ENCODE measurements at regions not wholly inside any gene's neighbourhood (a gene's known extent, or its start where the extent isn't known, plus 50 kb on each side); places are given as distances from the start of the nearest gene placed in this dataset.

GRCh38 chr22:33220476-33221080, 162.4 kb upstream of the SYN3 start:
- TF ChIP-seq USF2 (IDR thresholded peaks at IDR 0.05; ENCODE audit: low read depth, low read length) (no peak), USF2 (CRISPR knock-in tag; IDR thresholded peaks at IDR 0.05; ENCODE audit: borderline replicate concordance) (no peak), NFYB (CRISPR knock-in tag; IDR thresholded peaks at IDR 0.05) (no peak), SUZ12 (IDR thresholded peaks at IDR 0.05; ENCODE audit: low read depth, low read length) (no peak), SAP130 (CRISPR knock-in tag; IDR thresholded peaks at IDR 0.05; ENCODE audit: low read depth) (no peak), KDM1A (CRISPR knock-in tag; IDR thresholded peaks at IDR 0.05) (no peak), AGO2 (optimal IDR thresholded peaks at IDR 0.05; ENCODE audit: low read depth, low read length) (no peak), ZIK1 (CRISPR knock-in tag; IDR thresholded peaks at IDR 0.05; ENCODE audit: borderline replicate concordance, low read depth) (no peak), ZFY (CRISPR knock-in tag; IDR thresholded peaks at IDR 0.05) (no peak), ZNF530 (CRISPR knock-in tag; IDR thresholded peaks at IDR 0.05; ENCODE audit: low read depth) (no peak), BCL6 (CRISPR knock-in tag; IDR thresholded peaks at IDR 0.05) (no peak), ZNF367 (CRISPR knock-in tag; IDR thresholded peaks at IDR 0.05; ENCODE audit: borderline replicate concordance) (no peak)
- TF ChIP-seq, protein P1, sequence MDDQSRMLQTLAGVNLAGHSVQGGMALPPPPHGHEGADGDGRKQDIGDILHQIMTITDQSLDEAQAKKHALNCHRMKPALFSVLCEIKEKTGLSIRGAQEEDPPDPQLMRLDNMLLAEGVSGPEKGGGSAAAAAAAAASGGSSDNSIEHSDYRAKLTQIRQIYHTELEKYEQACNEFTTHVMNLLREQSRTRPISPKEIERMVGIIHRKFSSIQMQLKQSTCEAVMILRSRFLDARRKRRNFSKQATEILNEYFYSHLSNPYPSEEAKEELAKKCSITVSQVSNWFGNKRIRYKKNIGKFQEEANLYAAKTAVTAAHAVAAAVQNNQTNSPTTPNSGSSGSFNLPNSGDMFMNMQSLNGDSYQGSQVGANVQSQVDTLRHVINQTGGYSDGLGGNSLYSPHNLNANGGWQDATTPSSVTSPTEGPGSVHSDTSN (CRISPR knock-in tag; IDR thresholded peaks at IDR 0.05; ENCODE audit: borderline replicate concordance) = no peak
- TF ChIP-seq, protein P2, sequence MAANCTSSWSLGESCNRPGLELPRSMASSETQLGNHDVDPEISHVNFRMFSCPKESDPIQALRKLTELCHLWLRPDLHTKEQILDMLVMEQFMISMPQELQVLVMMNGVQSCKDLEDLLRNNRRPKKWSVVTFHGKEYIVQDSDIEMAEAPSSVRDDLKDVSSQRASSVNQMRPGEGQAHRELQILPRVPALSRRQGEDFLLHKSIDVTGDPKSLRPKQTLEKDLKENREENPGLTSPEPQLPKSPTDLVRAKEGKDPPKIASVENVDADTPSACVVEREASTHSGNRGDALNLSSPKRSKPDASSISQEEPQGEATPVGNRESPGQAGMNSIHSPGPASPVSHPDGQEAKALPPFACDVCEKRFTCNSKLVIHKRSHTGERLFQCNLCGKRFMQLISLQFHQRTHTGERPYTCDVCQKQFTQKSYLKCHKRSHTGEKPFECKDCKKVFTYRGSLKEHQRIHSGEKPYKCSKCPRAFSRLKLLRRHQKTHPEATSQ (CRISPR knock-in tag; IDR thresholded peaks at IDR 0.05; ENCODE audit: borderline replicate concordance) = no peak
- TF ChIP-seq, protein P3, sequence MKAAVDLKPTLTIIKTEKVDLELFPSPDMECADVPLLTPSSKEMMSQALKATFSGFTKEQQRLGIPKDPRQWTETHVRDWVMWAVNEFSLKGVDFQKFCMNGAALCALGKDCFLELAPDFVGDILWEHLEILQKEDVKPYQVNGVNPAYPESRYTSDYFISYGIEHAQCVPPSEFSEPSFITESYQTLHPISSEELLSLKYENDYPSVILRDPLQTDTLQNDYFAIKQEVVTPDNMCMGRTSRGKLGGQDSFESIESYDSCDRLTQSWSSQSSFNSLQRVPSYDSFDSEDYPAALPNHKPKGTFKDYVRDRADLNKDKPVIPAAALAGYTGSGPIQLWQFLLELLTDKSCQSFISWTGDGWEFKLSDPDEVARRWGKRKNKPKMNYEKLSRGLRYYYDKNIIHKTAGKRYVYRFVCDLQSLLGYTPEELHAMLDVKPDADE (CRISPR knock-in tag; IDR thresholded peaks at IDR 0.05) = no peak

All from HepG2 (cell line).